ENCODE measurements at regions not wholly inside any gene's neighbourhood (a gene's known extent, or its start where the extent isn't known, plus 50 kb on each side); places are given as distances from the start of the nearest gene placed in this dataset.

- intact Hi-C loops (cut with DNase I) = no loop called here
- ATAC-seq (no peak), DNase-seq (ENCODE audit: missing footprints) (no peak)
Observed at GRCh38 chr6:163971841-163972838, 557.6 kb downstream of the QKI start.

GRCh38 chr6:163970846-163971564 is 556.5 kb downstream of the QKI start:
- DNase-seq (ENCODE audit: missing footprints) = no peak
- ATAC-seq = no peak
- intact Hi-C loops (cut with DNase I) = no loop called here

GRCh38 chr6:163965426-163966348 is 551.2 kb downstream of the QKI start:
- peak; percentile 58 for ATAC-seq
- intact Hi-C loops (cut with DNase I) = loop anchor here (1.0 kb wide), 1 partner anchor 144 kb away; no protein-coding TSS in a partner anchor
- no peak for DNase-seq (ENCODE audit: missing footprints)

GRCh38 chr6:163964789-163965188 is 550.3 kb downstream of the QKI start:
- ATAC-seq (no peak), DNase-seq (ENCODE audit: missing footprints) (no peak)
- intact Hi-C loops (cut with DNase I) = loop anchor here (1.0 kb wide), 1 partner anchor 145 kb away; no protein-coding TSS in a partner anchor

DNA sequence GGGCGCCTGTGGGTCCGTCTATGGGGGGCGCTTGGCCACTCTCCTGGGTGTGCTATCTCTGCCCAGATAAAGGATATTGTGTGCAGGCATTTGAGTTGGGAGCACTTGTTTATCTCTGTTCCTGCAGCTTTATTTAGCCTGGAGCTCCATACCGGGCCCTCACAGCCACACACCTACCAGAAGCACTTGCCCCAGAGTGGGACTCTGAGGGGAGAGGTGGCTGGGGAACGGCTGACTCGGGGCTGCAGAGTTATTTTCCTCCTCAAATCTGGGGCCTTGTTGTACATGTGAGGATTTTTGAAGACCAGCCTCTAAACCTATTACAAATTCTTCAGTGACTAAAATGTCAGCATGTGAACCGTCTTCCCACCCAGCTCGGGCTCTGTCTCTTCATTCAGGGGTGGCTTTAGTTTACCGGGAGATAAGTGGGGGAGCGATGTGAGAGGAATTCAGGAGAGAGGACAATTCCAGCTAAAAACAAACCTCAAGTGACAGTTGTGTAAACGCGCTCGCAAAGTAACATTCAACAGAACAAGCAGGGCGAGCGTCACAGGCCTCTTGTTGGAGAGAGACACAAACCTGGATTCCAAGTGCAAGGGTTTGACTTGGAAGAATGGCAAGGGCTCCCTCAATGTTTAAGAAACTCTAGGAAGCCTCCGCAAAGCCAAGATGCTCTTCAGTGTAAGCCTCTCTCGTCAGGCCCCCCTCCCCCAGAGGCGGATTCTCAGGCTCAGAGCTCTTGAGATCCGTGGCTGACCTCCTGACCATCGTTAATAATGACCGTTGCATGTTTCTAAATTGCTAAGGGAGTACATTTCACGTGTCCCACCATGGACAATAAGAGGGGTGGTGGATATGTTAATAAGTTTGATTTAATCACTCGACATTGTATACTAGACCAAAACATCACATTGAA is 548.9 kb downstream of the QKI start:
- no peak for DNase-seq (ENCODE audit: missing footprints)

GRCh38 chr6:163962627-163963117 is 548.2 kb downstream of the QKI start:
- DNase-seq (ENCODE audit: missing footprints) = peak; percentile 78
- ATAC-seq = peak; percentile 78
- intact Hi-C loops (cut with DNase I) = loop anchor here (1.0 to 2.0 kb wide), 4 partner anchors 137 to 546 kb away; no protein-coding TSS in a partner anchor

More for the DNA sequence above, 548.9 kb downstream of the QKI start:
- intact Hi-C loops (cut with DNase I) = loop anchor here (2.0 kb wide), 3 partner anchors 143 to 547 kb away; no protein-coding TSS in a partner anchor
- ATAC-seq = peak; percentile 62

DNA sequence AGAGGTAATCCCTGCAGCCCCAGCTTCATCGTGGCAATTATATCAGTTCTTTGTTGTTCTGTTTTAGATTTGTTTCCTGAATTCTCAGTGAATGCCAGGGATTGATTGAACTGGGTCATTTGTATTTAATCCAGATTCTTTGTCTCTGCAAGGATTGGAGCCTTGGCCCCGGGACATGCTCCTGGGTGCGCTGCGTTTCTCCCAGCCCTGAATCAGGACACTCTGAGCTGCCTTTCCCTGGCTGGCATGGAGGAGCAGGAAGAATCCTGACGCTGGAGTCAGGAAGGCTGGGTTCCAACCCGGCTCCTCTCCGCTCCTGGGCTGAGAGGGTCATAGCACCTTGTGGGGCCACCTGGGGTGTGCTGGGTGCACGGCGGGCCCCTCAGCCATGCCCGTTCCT is 545.6 kb downstream of the QKI start:
- intact Hi-C loops (cut with DNase I) = no loop called here
- DNase-seq (ENCODE audit: missing footprints) (no peak), ATAC-seq (no peak)

DNA sequence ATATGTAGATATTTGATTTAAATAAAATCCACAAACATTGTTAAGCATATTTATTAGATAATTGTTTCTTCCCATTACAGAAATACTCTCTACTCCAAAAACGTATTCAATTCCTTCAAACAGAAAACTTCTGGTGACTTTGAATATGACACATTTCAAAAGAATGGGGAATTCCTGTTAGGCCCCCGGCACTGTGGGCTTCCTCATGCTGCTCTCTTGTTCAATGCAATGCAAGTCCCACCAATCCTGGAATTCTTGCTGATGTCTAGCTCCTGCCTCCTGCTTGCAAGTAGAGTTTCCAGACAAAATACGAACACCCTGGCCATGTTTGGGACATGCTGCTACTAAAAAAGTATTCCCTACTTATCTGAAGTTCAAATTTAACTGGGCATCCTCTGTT is 544.1 kb downstream of the QKI start:
- DNase-seq (ENCODE audit: missing footprints) (no peak), ATAC-seq (no peak)
- intact Hi-C loops (cut with DNase I) = loop anchor here (5.0 to 10.0 kb wide), 5 partner anchors 211 to 966 kb away; no protein-coding TSS in a partner anchor

- ATAC-seq = peak; percentile 87
- peak; percentile 83 for DNase-seq (ENCODE audit: missing footprints)
- intact Hi-C loops (cut with DNase I) = loop anchor here (1.0 to 10.0 kb wide), 6 partner anchors 209 to 968 kb away; no protein-coding TSS in a partner anchor
Observed at GRCh38 chr6:163956571-163957407, 542.3 kb downstream of the QKI start.

- DNase-seq (ENCODE audit: missing footprints) = no peak
- intact Hi-C loops (cut with DNase I) = loop anchor here (1.0 to 10.0 kb wide), 7 partner anchors 208 to 969 kb away; no protein-coding TSS in a partner anchor
Observed at GRCh38 chr6:163955756-163956155, 541.2 kb downstream of the QKI start.

GRCh38 chr6:163955096-163955495 is 540.6 kb downstream of the QKI start:
- intact Hi-C loops (cut with DNase I) = loop anchor here (2.0 to 10.0 kb wide), 6 partner anchors 208 to 970 kb away; no protein-coding TSS in a partner anchor
- ATAC-seq = no peak

More at GRCh38 chr6:163955756-163956155, 541.2 kb downstream of the QKI start:
- no peak for ATAC-seq

GRCh38 chr6:163954088-163954775 is 539.7 kb downstream of the QKI start:
- intact Hi-C loops (cut with DNase I) = loop anchor here (2.0 to 10.0 kb wide), 2 partner anchors 537 to 971 kb away; no protein-coding TSS in a partner anchor
- no peak for DNase-seq (ENCODE audit: missing footprints)
- no peak for ATAC-seq

More at GRCh38 chr6:163955096-163955495, 540.6 kb downstream of the QKI start:
- DNase-seq (ENCODE audit: missing footprints) = no peak

- intact Hi-C loops (cut with DNase I) = loop anchor here (10.0 kb wide), 1 partner anchor 973 kb away; no protein-coding TSS in a partner anchor
- no peak for DNase-seq (ENCODE audit: missing footprints)
- ATAC-seq = no peak
Observed at GRCh38 chr6:163952005-163952404, 537.5 kb downstream of the QKI start.

GRCh38 chr6:163951326-163951725 is 536.8 kb downstream of the QKI start:
- ATAC-seq = no peak
- DNase-seq (ENCODE audit: missing footprints) = no peak
- intact Hi-C loops (cut with DNase I) = loop anchor here (10.0 kb wide), 1 partner anchor 973 kb away; no protein-coding TSS in a partner anchor

DNA sequence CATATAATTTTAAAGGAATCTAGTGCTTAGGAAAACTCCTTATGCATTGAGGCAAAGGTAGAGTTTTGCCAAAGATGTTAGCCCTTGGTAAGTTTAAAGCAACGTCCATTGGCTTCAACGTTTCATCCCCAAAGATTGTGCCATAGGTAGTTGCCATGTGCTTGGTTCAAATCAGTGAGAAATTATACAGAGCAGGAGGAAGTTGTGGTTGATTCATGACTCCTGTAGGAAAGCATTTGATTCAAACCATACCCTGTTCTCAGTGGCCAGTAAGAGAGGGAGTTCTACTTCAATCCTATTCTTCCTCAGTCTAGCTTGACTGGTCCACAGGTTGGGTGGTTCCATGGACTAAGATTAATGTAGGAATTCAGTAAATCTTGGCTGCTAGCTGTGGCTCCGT is 535.6 kb downstream of the QKI start:
- intact Hi-C loops (cut with DNase I) = loop anchor here (10.0 kb wide), 1 partner anchor 975 kb away; no protein-coding TSS in a partner anchor
- DNase-seq (ENCODE audit: missing footprints) (no peak), ATAC-seq (no peak)
